ENCODE measurements at regions not wholly inside any gene's neighbourhood (a gene's known extent, or its start where the extent isn't known, plus 50 kb on each side); places are given as distances from the start of the nearest gene placed in this dataset.

GRCh38 chr9:111131211-111131610 is 92.9 kb upstream of the LPAR1 start:
- TF ChIP-seq CTCF (IDR thresholded peaks at IDR 0.05) (no peak), POLR2A (IDR thresholded peaks at IDR 0.05) (no peak)
